ENCODE measurements at regions not wholly inside any gene's neighbourhood (a gene's known extent, or its start where the extent isn't known, plus 50 kb on each side); places are given as distances from the start of the nearest gene placed in this dataset.

- TF ChIP-seq POLR2A (IDR thresholded peaks at IDR 0.05) (no peak), CTCF (IDR thresholded peaks at IDR 0.05) (no peak)
These were observed 750.0 kb downstream of the ZPLD1 start for GRCh38 chr3:103184772-103185171.
